ENCODE measurements at regions not wholly inside any gene's neighbourhood (a gene's known extent, or its start where the extent isn't known, plus 50 kb on each side); places are given as distances from the start of the nearest gene placed in this dataset.

- TF ChIP-seq, protein P1, sequence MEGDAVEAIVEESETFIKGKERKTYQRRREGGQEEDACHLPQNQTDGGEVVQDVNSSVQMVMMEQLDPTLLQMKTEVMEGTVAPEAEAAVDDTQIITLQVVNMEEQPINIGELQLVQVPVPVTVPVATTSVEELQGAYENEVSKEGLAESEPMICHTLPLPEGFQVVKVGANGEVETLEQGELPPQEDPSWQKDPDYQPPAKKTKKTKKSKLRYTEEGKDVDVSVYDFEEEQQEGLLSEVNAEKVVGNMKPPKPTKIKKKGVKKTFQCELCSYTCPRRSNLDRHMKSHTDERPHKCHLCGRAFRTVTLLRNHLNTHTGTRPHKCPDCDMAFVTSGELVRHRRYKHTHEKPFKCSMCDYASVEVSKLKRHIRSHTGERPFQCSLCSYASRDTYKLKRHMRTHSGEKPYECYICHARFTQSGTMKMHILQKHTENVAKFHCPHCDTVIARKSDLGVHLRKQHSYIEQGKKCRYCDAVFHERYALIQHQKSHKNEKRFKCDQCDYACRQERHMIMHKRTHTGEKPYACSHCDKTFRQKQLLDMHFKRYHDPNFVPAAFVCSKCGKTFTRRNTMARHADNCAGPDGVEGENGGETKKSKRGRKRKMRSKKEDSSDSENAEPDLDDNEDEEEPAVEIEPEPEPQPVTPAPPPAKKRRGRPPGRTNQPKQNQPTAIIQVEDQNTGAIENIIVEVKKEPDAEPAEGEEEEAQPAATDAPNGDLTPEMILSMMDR (IDR thresholded peaks at IDR 0.05), result no peak
- no peak for TF ChIP-seq POLR2AphosphoS5 (IDR thresholded peaks at IDR 0.05)
Observed at GRCh38 chr13:79241697-79242096, 164.4 kb downstream of the RBM26 start.

All from transverse colon (tissue), 4 donors.